ENCODE measurements at regions not wholly inside any gene's neighbourhood (a gene's known extent, or its start where the extent isn't known, plus 50 kb on each side); places are given as distances from the start of the nearest gene placed in this dataset.

DNA sequence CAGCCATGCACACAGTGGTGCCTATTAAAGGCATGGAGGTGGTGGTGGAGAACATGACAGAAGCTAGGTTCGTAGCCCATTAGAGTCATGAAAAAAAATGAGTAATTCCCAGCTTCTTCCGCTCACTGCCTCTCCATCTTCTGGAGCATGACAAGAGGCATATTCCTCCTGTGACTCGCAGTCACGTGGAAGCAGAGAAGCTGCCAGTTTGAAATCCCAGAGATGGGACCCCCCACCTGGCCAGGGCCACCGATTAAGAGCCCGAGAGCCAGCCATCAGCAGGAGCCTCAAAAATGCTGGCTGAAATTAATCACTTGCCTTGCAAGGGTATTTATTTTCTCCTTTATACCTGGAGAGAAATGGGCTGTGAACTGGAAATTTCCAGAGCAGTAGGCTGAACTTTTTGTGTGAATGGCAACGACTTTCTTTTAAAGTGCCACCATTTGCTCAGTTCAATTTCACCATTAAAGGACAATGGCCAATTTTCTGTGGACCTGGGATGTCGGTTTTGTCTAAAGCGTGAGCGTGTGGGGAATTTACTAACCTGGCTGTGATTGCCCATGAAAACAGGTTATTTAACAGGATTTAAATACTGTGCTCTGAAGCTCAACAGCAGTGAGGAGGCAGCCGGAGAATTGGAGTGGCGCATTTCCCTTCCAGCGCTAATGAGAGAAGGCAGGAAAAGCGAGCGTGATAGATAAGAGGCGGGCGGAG lies 189.7 kb upstream of the SDK2 start:
- ChIA-PET CTCF (no interaction called here), POLR2A (no interaction called here)
- Mint-ChIP-seq H3K27me3 (no peaks in the 10 kb centered on the region), H3K4me3 (no peak overlapping the region), H3K4me1 (ENCODE audit: low read depth) (peaks cover 23% of the 10 kb centered on the region), H3K27ac (no peak overlapping the region), H3K36me3 (ENCODE audit: low read depth) (peaks cover 5% of the 10 kb centered on the region), H3K9me3 (peaks cover 7% of the 10 kb centered on the region)
- intact Hi-C loops (cut with micrococcal nuclease): no loop called here
- DNase-seq (no peak), ATAC-seq (no peak)
- TF ChIP-seq, protein P1, sequence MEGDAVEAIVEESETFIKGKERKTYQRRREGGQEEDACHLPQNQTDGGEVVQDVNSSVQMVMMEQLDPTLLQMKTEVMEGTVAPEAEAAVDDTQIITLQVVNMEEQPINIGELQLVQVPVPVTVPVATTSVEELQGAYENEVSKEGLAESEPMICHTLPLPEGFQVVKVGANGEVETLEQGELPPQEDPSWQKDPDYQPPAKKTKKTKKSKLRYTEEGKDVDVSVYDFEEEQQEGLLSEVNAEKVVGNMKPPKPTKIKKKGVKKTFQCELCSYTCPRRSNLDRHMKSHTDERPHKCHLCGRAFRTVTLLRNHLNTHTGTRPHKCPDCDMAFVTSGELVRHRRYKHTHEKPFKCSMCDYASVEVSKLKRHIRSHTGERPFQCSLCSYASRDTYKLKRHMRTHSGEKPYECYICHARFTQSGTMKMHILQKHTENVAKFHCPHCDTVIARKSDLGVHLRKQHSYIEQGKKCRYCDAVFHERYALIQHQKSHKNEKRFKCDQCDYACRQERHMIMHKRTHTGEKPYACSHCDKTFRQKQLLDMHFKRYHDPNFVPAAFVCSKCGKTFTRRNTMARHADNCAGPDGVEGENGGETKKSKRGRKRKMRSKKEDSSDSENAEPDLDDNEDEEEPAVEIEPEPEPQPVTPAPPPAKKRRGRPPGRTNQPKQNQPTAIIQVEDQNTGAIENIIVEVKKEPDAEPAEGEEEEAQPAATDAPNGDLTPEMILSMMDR (IDR thresholded peaks at IDR 0.05): no peak

DNA sequence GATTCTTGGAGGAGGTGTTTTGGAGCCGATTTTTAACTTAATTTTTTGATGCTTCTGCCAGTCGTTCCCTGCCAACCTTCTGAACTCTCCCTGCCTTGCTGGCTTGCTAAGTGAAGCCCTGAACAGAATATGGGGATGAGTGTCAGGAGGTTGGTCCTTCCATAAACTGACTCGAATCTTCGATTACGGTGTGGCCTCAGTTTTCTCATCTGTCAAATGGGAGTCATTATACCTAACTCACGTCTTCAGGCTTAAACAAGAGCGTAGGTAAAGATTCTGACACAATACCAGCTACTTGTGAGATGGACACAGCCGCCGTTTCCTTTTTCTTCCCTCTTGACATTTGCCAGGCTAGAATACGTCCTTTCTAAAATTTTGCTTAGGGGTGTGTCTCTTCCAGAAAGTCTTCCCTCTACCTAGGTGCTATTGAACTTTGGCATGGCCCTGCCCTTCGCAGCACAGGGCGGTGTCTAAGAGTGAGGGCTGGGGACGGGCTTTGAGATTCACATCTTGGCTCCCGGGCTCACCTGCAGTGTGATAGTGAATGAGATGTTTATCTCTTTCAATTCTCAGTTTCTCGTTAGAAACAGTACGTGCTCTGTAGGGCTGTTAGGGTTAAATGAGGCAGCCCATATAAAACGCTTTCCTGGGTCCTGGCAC lies 190.6 kb upstream of the SDK2 start:
- peak; percentile 30 for ATAC-seq

DNA sequence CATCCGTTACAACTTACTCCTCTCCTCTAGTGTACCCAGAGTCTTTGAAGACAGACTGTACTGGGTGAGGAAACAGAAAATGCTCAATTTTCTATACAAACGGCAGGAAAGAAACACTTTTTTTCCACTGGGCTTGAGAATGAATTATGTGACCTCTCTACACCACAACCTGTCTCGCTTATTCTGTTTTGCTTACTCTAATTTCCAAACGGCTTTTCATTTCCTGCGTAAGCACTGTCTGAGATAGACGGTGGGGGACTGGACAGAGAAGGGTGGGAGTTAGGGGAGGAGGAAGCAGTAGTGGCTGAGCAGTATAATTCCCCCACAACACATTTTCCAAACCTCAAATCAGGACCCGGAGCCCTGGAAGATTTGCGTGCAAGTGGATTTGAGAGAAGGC lies 191.4 kb upstream of the SDK2 start:
- Mint-ChIP-seq H3K27me3 (no peaks in the 10 kb centered on the region), H3K36me3 (ENCODE audit: low read depth) (peaks cover 5% of the 10 kb centered on the region), H3K4me1 (ENCODE audit: low read depth) (peaks cover 23% of the 10 kb centered on the region), H3K4me3 (no peak overlapping the region), H3K9me3 (peaks cover 7% of the 10 kb centered on the region), H3K27ac (peak overlapping the region; percentile 57)
- intact Hi-C loops (cut with micrococcal nuclease): no loop called here
- CTCF ChIA-PET: no interaction called here
- TF ChIP-seq, protein P1 (IDR thresholded peaks at IDR 0.05): no peak
- DNase-seq (no peak), ATAC-seq (peak; percentile 70)
- POLR2A ChIA-PET: no interaction called here

More for the DNA sequence above, 190.6 kb upstream of the SDK2 start:
- TF ChIP-seq, protein P1 (IDR thresholded peaks at IDR 0.05): no peak
- Mint-ChIP-seq H3K27ac (no peak overlapping the region), H3K4me3 (no peak overlapping the region), H3K27me3 (no peaks in the 10 kb centered on the region), H3K4me1 (ENCODE audit: low read depth) (peaks cover 23% of the 10 kb centered on the region), H3K9me3 (peaks cover 7% of the 10 kb centered on the region), H3K36me3 (ENCODE audit: low read depth) (peaks cover 5% of the 10 kb centered on the region)
- CTCF ChIA-PET: no interaction called here
- POLR2A ChIA-PET: no interaction called here
- intact Hi-C loops (cut with micrococcal nuclease): no loop called here
- DNase-seq: no peak

DNA sequence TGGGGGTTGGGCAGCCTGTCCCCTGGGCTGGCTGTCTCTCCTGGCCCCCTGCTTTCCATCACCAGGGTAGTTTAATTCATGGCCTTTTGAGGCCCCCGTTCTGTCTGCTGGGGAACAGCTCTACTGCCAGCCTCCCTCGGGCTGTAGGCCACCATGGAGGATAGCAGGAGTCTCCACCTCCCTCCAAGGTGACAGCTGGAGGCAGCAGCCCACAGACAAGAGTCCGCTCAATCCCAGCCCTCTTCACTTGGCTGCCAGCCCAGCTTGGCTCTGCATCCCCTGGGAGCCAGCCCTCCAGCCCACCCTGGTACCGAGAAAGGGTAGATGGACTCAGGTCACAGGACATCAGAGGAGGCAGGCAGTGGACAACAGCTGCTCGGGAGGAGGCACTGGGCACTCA lies 194.6 kb upstream of the SDK2 start:
- peaks cover 20% of the 10 kb centered on the region for H3K4me1 Mint-ChIP-seq (ENCODE audit: low read depth)
- POLR2A ChIA-PET: no interaction called here
- CTCF ChIA-PET: no interaction called here
- H3K9me3 Mint-ChIP-seq: peaks cover 7% of the 10 kb centered on the region
- no peak for DNase-seq
- intact Hi-C loops (cut with micrococcal nuclease): no loop called here
- H3K4me3 Mint-ChIP-seq: no peak overlapping the region
- no peak for ATAC-seq
- H3K27me3 Mint-ChIP-seq: no peaks in the 10 kb centered on the region
- H3K36me3 Mint-ChIP-seq (ENCODE audit: low read depth): peaks cover 5% of the 10 kb centered on the region
- TF ChIP-seq, protein P1 (IDR thresholded peaks at IDR 0.05): no peak
- H3K27ac Mint-ChIP-seq: no peak overlapping the region

DNA sequence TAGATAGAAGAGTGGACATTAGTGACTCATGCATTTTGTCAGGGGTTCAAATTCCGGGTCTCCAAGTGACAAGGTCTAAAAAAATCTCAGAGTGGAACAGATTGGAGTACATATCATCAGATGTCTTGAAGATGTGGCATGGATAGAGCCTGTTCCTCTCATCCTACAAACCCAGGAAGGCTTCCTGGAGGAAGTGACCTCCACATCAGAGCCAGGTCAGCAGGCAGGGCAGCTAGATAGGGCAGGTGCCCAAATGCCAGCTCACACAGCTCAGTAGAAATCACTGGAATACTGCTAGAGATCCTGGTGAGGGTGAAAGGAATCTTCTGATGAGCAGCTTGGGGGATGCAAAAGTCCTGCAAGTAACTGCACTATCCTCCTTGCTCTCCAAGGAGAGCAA lies 196.6 kb upstream of the SDK2 start:
- ChIA-PET CTCF (no interaction called here), POLR2A (no interaction called here)
- peaks cover 6% of the 10 kb centered on the region for H3K4me1 Mint-ChIP-seq (ENCODE audit: low read depth)
- no peak overlapping the region for H3K27ac Mint-ChIP-seq
- H3K4me3 Mint-ChIP-seq: no peak overlapping the region
- DNase-seq (no peak), ATAC-seq (no peak)
- no peaks in the 10 kb centered on the region for H3K27me3 Mint-ChIP-seq
- peaks cover 7% of the 10 kb centered on the region for H3K9me3 Mint-ChIP-seq
- H3K36me3 Mint-ChIP-seq (ENCODE audit: low read depth): peaks cover 5% of the 10 kb centered on the region
- TF ChIP-seq, protein P1 (IDR thresholded peaks at IDR 0.05): no peak
- intact Hi-C loops (cut with micrococcal nuclease): no loop called here

Measured in activated CD8-positive, alpha-beta T cell treated with anti-CD3 and anti-CD28 coated beads for 36 hours (primary cell).